ENCODE measurements at regions not wholly inside any gene's neighbourhood (a gene's known extent, or its start where the extent isn't known, plus 50 kb on each side); places are given as distances from the start of the nearest gene placed in this dataset.

DNA sequence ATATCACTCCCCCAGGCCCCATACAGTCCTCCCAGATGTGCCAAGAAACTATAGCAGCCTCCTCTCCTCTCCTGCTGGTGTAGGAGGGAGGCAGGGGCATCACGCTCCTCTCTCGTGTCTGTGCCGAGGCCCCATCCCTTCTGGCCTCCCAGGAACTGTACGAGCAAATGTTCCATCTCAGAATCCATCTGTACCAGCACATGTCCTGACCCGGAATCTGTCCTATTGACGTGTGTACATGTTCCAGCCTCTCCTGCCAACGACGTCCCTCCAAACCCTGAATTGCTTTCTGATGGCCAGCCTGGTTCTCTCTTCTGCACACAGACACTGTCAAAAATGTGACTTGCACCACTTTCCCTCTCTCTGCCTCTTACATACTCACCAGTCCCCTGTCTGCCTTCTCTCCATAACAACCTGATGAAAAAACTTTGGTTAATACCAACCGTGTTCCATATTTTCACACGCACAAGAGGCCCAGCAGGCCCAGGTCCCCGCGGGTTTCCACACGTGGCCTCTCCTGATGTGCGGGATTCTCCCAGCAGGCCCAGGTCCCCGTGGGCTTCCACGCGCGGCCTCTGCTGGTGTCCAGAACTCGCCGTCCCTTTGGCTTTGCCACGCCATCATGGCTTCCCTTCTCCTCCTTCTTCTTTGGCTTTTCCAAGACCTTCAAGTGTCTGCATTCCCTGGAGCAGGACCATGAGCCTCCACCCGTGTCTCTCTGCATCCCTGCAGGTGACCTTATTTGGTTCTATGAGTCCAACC, 125.2 kb upstream of the THBS2 start:
- no peak overlapping the region for H3K27ac ChIP-seq
- TF ChIP-seq, protein P1, sequence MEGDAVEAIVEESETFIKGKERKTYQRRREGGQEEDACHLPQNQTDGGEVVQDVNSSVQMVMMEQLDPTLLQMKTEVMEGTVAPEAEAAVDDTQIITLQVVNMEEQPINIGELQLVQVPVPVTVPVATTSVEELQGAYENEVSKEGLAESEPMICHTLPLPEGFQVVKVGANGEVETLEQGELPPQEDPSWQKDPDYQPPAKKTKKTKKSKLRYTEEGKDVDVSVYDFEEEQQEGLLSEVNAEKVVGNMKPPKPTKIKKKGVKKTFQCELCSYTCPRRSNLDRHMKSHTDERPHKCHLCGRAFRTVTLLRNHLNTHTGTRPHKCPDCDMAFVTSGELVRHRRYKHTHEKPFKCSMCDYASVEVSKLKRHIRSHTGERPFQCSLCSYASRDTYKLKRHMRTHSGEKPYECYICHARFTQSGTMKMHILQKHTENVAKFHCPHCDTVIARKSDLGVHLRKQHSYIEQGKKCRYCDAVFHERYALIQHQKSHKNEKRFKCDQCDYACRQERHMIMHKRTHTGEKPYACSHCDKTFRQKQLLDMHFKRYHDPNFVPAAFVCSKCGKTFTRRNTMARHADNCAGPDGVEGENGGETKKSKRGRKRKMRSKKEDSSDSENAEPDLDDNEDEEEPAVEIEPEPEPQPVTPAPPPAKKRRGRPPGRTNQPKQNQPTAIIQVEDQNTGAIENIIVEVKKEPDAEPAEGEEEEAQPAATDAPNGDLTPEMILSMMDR (conservative IDR thresholded peaks at IDR 0.05): no peak

GRCh38 chr6:169376458-169376857, 122.8 kb upstream of the THBS2 start:
- TF ChIP-seq, protein P1 (conservative IDR thresholded peaks at IDR 0.05): no peak
- H3K27ac ChIP-seq: no peak overlapping the region

DNA sequence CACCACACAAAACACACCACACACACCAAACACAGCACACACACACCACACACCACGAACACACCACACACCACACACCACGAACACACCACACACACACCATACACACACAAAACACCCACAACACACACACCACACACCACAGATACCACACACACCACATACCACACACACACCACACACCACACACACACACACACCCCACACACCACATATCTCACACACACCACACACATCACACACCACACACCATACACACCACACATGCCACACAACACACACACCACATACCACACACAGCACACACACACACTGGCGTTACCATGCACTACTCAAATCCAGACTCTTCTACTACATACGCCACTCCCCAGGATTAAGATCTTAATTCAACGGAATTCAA, 118.9 kb upstream of the THBS2 start:
- TF ChIP-seq, protein P1 (conservative IDR thresholded peaks at IDR 0.05): no peak
- no peak overlapping the region for H3K27ac ChIP-seq

- H3K27ac ChIP-seq: no peak overlapping the region
These were observed 117.9 kb upstream of the THBS2 start for GRCh38 chr6:169371344-169372127.

GRCh38 chr6:169370666-169371343, 117.2 kb upstream of the THBS2 start:
- no peak overlapping the region for H3K27ac ChIP-seq
- TF ChIP-seq, protein P1 (conservative IDR thresholded peaks at IDR 0.05): no peak

More at GRCh38 chr6:169371344-169372127, 117.9 kb upstream of the THBS2 start:
- TF ChIP-seq, protein P1 (conservative IDR thresholded peaks at IDR 0.05): no peak

GRCh38 chr6:169370054-169370453, 116.4 kb upstream of the THBS2 start:
- H3K27ac ChIP-seq: no peak overlapping the region
- TF ChIP-seq, protein P1 (conservative IDR thresholded peaks at IDR 0.05): no peak

- H3K27ac ChIP-seq: no peak overlapping the region
- TF ChIP-seq, protein P1 (conservative IDR thresholded peaks at IDR 0.05): no peak
These were observed 114.6 kb upstream of the THBS2 start for GRCh38 chr6:169368200-169368599.
